ENCODE measurements at regions not wholly inside any gene's neighbourhood (a gene's known extent, or its start where the extent isn't known, plus 50 kb on each side); places are given as distances from the start of the nearest gene placed in this dataset.

DNA sequence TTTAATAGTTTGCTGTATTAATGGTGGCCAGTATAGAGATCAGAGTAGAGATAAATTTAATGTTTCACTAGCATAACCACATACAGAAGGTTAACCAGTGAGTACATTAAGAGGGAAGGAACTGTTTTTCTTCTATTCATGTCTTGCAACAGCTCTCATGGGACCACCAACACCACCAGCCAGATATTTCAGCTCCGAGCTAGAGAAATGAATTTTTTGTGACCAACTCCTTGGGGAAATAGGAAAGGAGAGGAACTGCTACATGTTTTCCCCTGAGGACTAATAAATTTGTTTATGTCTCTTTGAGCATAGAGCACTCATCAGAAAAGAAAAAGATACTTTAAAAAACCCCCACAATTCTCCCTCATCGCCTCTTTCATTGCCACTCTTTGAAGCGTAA, 247.5 kb downstream of the MBNL1 start:
- H3K4me3 ChIP-seq (ENCODE audit: control insufficient read depth, low read depth, low read length), result no peak overlapping the region
- no peak for DNase-seq (ENCODE audit: low read depth)
- TF ChIP-seq CTCF (conservative IDR thresholded peaks at IDR 0.05; ENCODE audit: control insufficient read depth, insufficient read depth, low read depth, low read length), result no peak

GRCh38 chr3:152517502-152517901, 248.8 kb downstream of the MBNL1 start:
- no peak overlapping the region for H3K4me3 ChIP-seq (ENCODE audit: control insufficient read depth, low read depth, low read length)
- DNase-seq (ENCODE audit: low read depth), result no peak
- no peak for TF ChIP-seq CTCF (conservative IDR thresholded peaks at IDR 0.05; ENCODE audit: control insufficient read depth, insufficient read depth, low read depth, low read length)

DNA sequence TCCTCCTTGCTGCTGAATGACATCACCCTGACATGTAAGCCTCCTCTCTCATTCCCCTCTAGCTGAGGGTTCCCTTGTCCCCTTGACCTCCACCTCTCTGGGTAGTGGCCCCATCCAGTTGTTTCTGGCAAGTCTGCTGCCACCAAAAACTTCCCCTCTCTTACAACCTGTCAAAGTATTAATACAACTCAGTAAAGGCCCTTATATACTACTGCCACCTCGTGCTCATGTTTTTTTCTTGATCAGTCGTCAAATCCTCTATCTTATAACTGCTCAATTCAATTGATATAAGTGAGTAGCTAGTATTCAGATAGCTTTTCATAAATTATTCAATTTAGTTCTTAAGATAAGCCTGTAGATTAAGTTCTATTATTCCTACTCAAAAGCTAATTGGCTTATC, 249.6 kb downstream of the MBNL1 start:
- TF ChIP-seq CTCF (conservative IDR thresholded peaks at IDR 0.05; ENCODE audit: control insufficient read depth, insufficient read depth, low read depth, low read length), result no peak
- H3K4me3 ChIP-seq (ENCODE audit: control insufficient read depth, low read depth, low read length), result no peak overlapping the region
- no peak for DNase-seq (ENCODE audit: low read depth)

- DNase-seq (ENCODE audit: low read depth), result no peak
- no peak overlapping the region for H3K4me3 ChIP-seq (ENCODE audit: control insufficient read depth, low read depth, low read length)
- no peak for TF ChIP-seq CTCF (conservative IDR thresholded peaks at IDR 0.05; ENCODE audit: control insufficient read depth, insufficient read depth, low read depth, low read length)
These were observed 250.6 kb downstream of the MBNL1 start for GRCh38 chr3:152519376-152519775.

DNA sequence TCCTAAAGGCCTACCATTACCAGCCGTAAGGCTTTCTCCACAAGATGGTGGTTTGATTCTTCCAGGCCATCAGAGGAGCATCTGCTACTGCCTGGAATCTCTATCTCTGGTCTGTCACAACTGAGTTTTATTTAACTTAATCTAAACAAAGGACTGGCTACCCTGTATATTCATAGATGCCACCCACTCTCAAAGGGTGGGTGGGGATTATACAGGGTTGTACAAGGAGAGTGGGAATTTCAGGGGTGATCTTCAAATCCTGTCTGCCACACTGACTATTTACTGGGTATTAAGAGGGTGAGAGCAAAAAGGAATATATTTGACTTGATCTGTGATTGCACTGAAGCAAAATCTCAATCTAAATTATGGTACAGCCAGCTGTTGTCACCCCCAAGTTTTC, 253.3 kb downstream of the MBNL1 start:
- DNase-seq (ENCODE audit: low read depth), result no peak
- TF ChIP-seq CTCF (conservative IDR thresholded peaks at IDR 0.05; ENCODE audit: control insufficient read depth, insufficient read depth, low read depth, low read length), result no peak

DNA sequence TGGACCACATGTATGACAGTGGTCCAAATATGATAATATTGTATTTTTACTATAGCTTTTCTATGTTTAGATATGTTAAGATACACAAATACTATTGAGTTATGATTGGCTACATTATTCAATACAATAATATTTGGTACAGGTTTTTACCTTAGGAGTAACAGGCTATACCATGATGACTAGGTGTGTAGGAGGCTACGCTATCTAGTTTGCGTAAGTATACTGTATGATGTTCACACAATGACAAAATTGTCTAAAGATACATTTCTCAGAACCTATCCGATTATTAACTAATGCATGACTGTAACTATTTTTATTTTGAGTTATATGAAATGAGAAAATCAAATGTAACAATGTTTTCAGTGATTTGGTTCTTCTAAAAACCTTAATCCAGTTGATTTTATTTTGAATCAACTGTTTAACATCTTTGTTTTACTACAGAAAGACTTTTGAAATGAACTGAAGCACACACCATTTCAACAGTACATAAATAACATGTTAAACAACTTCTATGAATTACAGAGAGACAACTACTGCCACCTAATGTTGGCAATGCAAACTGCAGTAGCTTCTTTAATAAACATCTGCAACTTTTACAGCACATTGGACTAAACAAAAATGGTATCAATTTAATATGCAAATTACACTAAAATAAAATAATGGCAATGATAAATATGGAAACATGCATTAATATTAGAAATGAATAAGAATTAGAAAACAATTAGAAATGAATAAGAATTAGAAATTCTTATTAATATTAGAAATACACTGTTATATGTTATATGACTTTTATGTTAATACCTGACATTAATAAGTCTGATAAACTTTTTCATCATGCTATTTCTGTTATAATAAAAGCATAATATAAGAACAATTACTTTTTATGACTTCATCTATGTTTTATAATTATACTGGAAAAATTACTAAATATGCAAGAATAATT, 255.7 kb downstream of the MBNL1 start:
- peak; percentile 92 for TF ChIP-seq CTCF (conservative IDR thresholded peaks at IDR 0.05; ENCODE audit: control insufficient read depth, insufficient read depth, low read depth, low read length)
- DNase-seq (ENCODE audit: low read depth), result peak; percentile 69
- no peak overlapping the region for H3K4me3 ChIP-seq (ENCODE audit: control insufficient read depth, low read depth, low read length)

More for the DNA sequence above, 253.3 kb downstream of the MBNL1 start:
- no peak overlapping the region for H3K4me3 ChIP-seq (ENCODE audit: control insufficient read depth, low read depth, low read length)
